Iris pigment epithelial cell (primary cell): ENCODE measurements at regions not wholly inside any gene's neighbourhood (a gene's known extent, or its start where the extent isn't known, plus 50 kb on each side); places are given as distances from the start of the nearest gene placed in this dataset.
"Not testable (repeated sequence)": the region's sequence is repeated elsewhere in the genome, so short reads cannot be mapped to it uniquely, and the experiment has no call there.

Experiments used
- DNase-seq: peaks from one replicate; pipeline ENCODE4 v3.0.0-alpha.2; 2011; ENCODE audit warnings: low read depth

GRCh38 chr16:9647981-9648701, 534.1 kb downstream of the GRIN2A start:
- DNase-seq, result peak; percentile 8

- no peak for DNase-seq
Observed at GRCh38 chr16:9650284-9650683, 531.9 kb downstream of the GRIN2A start.

- no peak for DNase-seq
Observed at GRCh38 chr16:9655051-9655450, 527.2 kb downstream of the GRIN2A start.

- DNase-seq, result no peak
Observed at GRCh38 chr16:9657641-9658040, 524.6 kb downstream of the GRIN2A start.

GRCh38 chr16:9658164-9658563, 524.1 kb downstream of the GRIN2A start:
- DNase-seq, result no peak

GRCh38 chr16:9658586-9658985, 523.6 kb downstream of the GRIN2A start:
- DNase-seq, result no peak

GRCh38 chr16:9660898-9661297, 521.3 kb downstream of the GRIN2A start:
- no peak for DNase-seq

GRCh38 chr16:9661336-9662017, 520.8 kb downstream of the GRIN2A start:
- DNase-seq, result no peak

- DNase-seq, result no peak
Observed at GRCh38 chr16:9663588-9663987, 518.6 kb downstream of the GRIN2A start.

- DNase-seq, result no peak
Observed at GRCh38 chr16:9665851-9666271, 516.4 kb downstream of the GRIN2A start.

- no peak for DNase-seq
Observed at GRCh38 chr16:9666834-9667480, 515.3 kb downstream of the GRIN2A start.

GRCh38 chr16:9670033-9670432, 512.2 kb downstream of the GRIN2A start:
- no peak for DNase-seq

- DNase-seq, result not testable (repeated sequence)
Observed at GRCh38 chr16:9670616-9671015, 511.6 kb downstream of the GRIN2A start.

- not testable (repeated sequence) for DNase-seq
Observed at GRCh38 chr16:9676560-9677300, 505.5 kb downstream of the GRIN2A start.

GRCh38 chr16:9677301-9677653, 505.0 kb downstream of the GRIN2A start:
- DNase-seq, result no peak

- no peak for DNase-seq
Observed at GRCh38 chr16:9679213-9679767, 502.9 kb downstream of the GRIN2A start.

GRCh38 chr16:9680019-9680655, 502.1 kb downstream of the GRIN2A start:
- no peak for DNase-seq

GRCh38 chr16:9680968-9681367, 501.3 kb downstream of the GRIN2A start:
- DNase-seq, result no peak

- DNase-seq, result no peak
Observed at GRCh38 chr16:9681508-9681907, 500.7 kb downstream of the GRIN2A start.

- DNase-seq, result no peak
Observed at GRCh38 chr16:9682320-9682719, 499.9 kb downstream of the GRIN2A start.

- DNase-seq, result no peak
Observed at GRCh38 chr16:9683677-9684076, 498.6 kb downstream of the GRIN2A start.
